ENCODE measurements at regions not wholly inside any gene's neighbourhood (a gene's known extent, or its start where the extent isn't known, plus 50 kb on each side); places are given as distances from the start of the nearest gene placed in this dataset.

GRCh38 chr11:30652801-30653200 is 66.6 kb upstream of the MPPED2 start:
- no peak for DNase-seq (ENCODE audit: low read depth, low spot score)
- no peak overlapping the region for H3K27ac ChIP-seq

DNA sequence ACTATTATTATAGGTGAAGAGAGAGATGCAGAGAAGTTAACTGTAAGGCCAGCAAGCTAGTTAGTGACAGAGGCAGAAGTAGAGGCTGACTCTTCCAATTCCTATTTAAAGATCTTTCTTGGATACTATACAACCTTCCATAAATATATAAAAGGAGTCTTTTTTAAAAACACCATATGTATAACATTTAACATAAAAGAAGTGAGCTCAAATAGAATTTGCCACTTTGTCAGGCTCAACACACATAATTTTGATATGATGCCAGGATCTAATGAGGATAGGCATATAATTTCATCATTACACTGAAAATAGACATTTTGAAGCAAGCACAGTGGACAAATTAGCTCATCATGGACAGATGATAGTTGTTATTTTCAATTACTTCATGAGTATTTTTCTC is 64.1 kb upstream of the MPPED2 start:
- no peak overlapping the region for H3K27ac ChIP-seq
- DNase-seq (ENCODE audit: low read depth, low spot score): no peak

Measured in epithelial cell of prostate (primary cell).